22Rv1 (cell line): ENCODE measurements at regions not wholly inside any gene's neighbourhood (a gene's known extent, or its start where the extent isn't known, plus 50 kb on each side); places are given as distances from the start of the nearest gene placed in this dataset.

Source experiments
- ZFX ChIP-seq: fragments of 450-650 bp; IDR thresholded peaks from 2 replicates; pipeline ENCODE4 v1.6.1; 2017; ENCODE audit warnings: antibody characterized with exemption, borderline replicate concordance
- TF ChIP-seq, protein P1 (sequence below): fragments of 450-650 bp; IDR thresholded peaks from 2 replicates; pipeline ENCODE4 v1.5.1; 2017; ENCODE audit warnings: mild to moderate bottlenecking

DNA sequence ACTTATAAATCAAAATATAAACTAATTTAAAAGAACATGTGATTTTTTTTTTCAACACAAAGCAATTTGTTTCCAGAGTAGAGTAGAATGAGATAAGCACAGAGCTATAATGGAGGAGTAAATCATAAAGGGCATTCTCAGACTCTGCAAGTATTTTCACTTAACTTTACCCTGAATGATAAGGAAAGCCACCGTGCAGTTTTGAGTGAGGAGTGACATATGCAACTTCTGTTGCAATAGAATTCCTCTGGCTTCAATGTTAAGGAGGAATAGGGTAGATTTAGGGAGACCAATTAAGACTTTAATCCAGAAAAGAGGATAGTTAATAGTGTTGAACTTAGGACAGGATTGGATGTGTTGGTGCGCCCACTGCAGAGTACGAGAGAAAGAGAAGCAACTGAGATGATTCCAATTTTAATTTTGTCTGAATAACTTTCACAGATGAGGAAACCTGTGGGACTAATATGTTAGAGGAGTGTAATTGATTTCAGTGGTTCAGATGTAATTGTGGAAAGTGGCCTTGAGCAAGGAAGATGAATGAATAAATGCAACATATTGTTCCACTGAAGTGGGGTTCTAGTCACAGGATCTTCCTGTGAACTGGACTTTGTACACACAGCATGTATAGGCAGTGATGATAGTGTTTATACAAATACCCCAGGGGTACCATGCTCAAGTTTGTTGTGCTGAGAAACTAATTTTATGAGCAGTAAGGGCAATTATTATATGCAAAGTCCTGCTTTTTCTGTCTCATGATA, 255.5 kb upstream of the ANO3 start:
- TF ChIP-seq, protein P1, sequence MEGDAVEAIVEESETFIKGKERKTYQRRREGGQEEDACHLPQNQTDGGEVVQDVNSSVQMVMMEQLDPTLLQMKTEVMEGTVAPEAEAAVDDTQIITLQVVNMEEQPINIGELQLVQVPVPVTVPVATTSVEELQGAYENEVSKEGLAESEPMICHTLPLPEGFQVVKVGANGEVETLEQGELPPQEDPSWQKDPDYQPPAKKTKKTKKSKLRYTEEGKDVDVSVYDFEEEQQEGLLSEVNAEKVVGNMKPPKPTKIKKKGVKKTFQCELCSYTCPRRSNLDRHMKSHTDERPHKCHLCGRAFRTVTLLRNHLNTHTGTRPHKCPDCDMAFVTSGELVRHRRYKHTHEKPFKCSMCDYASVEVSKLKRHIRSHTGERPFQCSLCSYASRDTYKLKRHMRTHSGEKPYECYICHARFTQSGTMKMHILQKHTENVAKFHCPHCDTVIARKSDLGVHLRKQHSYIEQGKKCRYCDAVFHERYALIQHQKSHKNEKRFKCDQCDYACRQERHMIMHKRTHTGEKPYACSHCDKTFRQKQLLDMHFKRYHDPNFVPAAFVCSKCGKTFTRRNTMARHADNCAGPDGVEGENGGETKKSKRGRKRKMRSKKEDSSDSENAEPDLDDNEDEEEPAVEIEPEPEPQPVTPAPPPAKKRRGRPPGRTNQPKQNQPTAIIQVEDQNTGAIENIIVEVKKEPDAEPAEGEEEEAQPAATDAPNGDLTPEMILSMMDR, result no peak
- no peak for TF ChIP-seq ZFX
